GM20000 (cell line): ENCODE measurements at regions not wholly inside any gene's neighbourhood (a gene's known extent, or its start where the extent isn't known, plus 50 kb on each side); places are given as distances from the start of the nearest gene placed in this dataset.
A peak's percentile ranks its signal among the peaks of the same experiment; 100 is the strongest.

Experiments used
- DNase-seq: peaks from one replicate; pipeline ENCODE4 v3.0.0; 2012; ENCODE audit warnings: low spot score
- TF ChIP-seq, protein P1 (sequence below): IDR thresholded peaks from 2 replicates; pipeline ENCODE4 v1.5.1; 2012; ENCODE audit warnings: mild to moderate bottlenecking, control low read depth; ENCODE audit errors: extremely low read depth, missing control alignments

DNA sequence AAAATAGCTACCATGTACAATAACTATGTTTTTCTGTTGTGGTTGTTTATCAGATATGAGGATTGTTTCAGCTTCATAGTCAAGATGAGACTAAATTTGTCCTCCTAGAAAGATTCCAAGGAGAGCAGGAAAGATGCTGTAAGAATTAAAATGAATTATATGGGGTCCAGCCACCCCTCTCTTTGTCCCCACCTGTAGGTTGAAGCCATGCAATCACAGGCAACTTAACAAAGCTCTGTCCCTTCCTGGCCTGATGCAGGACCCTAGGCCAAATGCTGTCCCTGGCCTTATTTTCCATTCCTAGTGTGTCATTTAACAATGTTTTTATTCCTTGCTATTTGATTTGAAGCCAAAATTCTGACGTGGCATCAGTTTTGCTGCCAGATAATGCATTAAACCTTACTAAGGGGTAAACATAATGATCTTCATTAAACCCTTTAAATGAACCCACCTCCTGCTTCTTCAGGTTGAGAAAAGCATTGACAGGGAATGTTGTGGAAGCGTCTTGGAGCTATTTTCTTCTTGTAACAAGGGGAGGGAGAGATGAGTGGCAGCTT is 240.9 kb upstream of the ZNF521 start:
- TF ChIP-seq, protein P1, sequence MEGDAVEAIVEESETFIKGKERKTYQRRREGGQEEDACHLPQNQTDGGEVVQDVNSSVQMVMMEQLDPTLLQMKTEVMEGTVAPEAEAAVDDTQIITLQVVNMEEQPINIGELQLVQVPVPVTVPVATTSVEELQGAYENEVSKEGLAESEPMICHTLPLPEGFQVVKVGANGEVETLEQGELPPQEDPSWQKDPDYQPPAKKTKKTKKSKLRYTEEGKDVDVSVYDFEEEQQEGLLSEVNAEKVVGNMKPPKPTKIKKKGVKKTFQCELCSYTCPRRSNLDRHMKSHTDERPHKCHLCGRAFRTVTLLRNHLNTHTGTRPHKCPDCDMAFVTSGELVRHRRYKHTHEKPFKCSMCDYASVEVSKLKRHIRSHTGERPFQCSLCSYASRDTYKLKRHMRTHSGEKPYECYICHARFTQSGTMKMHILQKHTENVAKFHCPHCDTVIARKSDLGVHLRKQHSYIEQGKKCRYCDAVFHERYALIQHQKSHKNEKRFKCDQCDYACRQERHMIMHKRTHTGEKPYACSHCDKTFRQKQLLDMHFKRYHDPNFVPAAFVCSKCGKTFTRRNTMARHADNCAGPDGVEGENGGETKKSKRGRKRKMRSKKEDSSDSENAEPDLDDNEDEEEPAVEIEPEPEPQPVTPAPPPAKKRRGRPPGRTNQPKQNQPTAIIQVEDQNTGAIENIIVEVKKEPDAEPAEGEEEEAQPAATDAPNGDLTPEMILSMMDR, result no peak
- no peak for DNase-seq

- TF ChIP-seq, protein P1, result no peak
- DNase-seq, result no peak
These were observed 238.5 kb upstream of the ZNF521 start for GRCh38 chr18:25590456-25590855.

DNA sequence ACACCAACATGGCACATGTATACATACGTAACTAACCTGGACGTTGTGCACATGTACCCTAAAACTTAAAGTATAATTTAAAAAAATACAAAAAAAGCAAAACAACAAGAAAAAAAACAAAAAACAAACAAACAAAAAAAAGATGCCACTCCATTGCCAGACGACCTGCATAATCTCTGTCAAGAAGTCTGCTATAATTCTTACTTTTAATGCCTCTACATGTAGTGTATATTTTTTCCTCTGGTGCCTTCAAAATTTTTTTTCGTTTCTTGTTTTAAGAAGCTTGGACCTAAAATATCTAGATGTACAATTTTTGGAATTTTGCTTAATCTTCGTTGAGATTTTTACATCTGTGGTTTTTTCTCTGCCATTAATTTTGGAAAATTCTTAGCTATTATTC is 235.6 kb upstream of the ZNF521 start:
- TF ChIP-seq, protein P1, result no peak
- DNase-seq, result no peak

DNA sequence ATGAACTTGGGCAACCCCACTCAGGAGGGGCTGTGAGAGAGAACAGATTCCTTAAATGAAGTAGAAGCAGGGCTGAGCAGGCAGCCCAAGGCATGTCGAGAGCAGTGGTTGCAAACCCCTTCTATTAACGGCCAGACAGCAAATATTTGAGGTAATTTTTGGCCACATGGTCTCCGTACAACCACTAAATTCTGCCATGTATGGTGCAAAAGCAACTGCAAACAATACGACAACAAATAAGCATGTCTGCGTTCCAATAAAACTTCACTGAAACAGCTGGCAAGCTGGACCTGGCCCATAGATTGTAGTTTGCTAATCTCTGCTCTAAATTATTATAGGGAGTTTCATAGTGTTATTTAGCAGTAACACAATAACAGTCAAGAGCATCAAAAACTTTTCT is 217.0 kb upstream of the ZNF521 start:
- no peak for DNase-seq
- TF ChIP-seq, protein P1, result no peak

- TF ChIP-seq, protein P1, result no peak
- DNase-seq, result no peak
These were observed 212.1 kb upstream of the ZNF521 start for GRCh38 chr18:25563816-25564683.

DNA sequence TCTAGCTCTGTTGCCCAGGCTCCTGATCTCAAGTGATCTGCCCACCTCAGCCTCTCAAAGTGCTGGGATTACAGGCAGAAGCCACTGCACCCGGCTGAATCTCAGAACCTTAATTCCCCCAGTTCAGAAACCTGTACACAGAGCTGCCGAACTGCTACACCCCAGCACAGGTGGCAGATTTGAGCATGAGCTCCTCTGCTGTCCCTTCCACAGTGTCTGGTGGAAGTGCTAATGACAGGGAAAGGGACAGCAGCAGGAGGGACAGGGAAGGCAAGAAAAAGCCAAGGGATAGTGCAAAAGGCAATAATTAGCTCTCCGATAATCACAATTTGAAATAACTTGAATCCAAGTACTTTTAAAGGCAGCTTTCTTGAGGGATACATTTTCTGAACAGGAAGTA is 211.4 kb upstream of the ZNF521 start:
- no peak for DNase-seq
- TF ChIP-seq, protein P1, result no peak

DNA sequence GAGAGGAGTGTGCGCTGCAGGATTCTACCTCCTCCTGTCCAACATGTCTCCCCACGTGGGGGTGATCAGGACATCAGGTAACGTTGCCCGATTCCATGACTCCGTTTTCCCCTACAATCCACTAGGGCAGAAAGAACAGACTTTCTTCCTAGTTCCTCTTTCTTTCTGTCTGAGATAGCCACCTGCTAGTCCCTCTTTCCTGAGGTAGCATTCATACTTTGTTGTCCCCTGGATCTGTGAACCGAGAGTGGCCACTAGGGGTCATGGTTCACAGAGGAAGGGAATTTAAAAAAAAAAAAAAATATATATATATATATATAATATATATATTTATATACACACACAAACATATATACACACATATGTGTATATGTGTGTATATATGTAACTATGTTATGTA is 210.0 kb upstream of the ZNF521 start:
- DNase-seq, result peak; percentile 21

More for the DNA sequence above, 210.0 kb upstream of the ZNF521 start:
- TF ChIP-seq, protein P1, result no peak
